Testis (tissue), 2 donors: ENCODE measurements at regions not wholly inside any gene's neighbourhood (a gene's known extent, or its start where the extent isn't known, plus 50 kb on each side); places are given as distances from the start of the nearest gene placed in this dataset.

Source experiments
- CTCF ChIP-seq, 3 experiments: fragments of 450-650 bp in 2 of 3; fragments of 200-600 bp in 1 of 3; sonication (generic) in 1 of 3; IDR thresholded peaks; one replicate each; pipeline ENCODE4 v1.5.1; 2016 to 2019; ENCODE audit warnings: antibody characterized with exemption in 3 of 3, mild to moderate bottlenecking in 2 of 3, moderate library complexity in 1 of 3
- POLR2A ChIP-seq: fragments of 450-650 bp; IDR thresholded peaks from one replicate; pipeline ENCODE4 v1.6.1; 2017; ENCODE audit warnings: antibody characterized with exemption, mild to moderate bottlenecking, moderate library complexity

GRCh38 chr9:96140296-96141127, 161.5 kb downstream of the HSD17B3 start:
- TF ChIP-seq CTCF (IDR thresholded peaks at IDR 0.05): no peak
- TF ChIP-seq POLR2A: no peak
